ENCODE measurements at regions not wholly inside any gene's neighbourhood (a gene's known extent, or its start where the extent isn't known, plus 50 kb on each side); places are given as distances from the start of the nearest gene placed in this dataset.
A peak's percentile ranks its signal among the peaks of the same experiment; 100 is the strongest.
"Not testable (repeated sequence)": the region's sequence is repeated elsewhere in the genome, so short reads cannot be mapped to it uniquely, and the experiment has no call there.

GRCh38 chr12:73017981-73018380, 745.8 kb downstream of the TRHDE start:
- no peak for DNase-seq (ENCODE audit: low read depth)

- DNase-seq (ENCODE audit: low read depth) = no peak
Observed at GRCh38 chr12:73053893-73054292, 781.7 kb downstream of the TRHDE start.

- DNase-seq (ENCODE audit: low read depth) = no peak
Observed at GRCh38 chr12:73057428-73057827, 785.3 kb downstream of the TRHDE start.

GRCh38 chr12:73065913-73066312, 793.7 kb downstream of the TRHDE start:
- no peak for DNase-seq (ENCODE audit: low read depth)

GRCh38 chr12:73067616-73068015, 795.4 kb downstream of the TRHDE start:
- no peak for DNase-seq (ENCODE audit: low read depth)

GRCh38 chr12:73072214-73072613, 800.0 kb downstream of the TRHDE start:
- no peak for DNase-seq (ENCODE audit: low read depth)

- DNase-seq (ENCODE audit: low read depth) = no peak
Observed at GRCh38 chr12:73076760-73077159, 804.6 kb downstream of the TRHDE start.

GRCh38 chr12:73083736-73084135, 811.6 kb downstream of the TRHDE start:
- no peak for DNase-seq (ENCODE audit: low read depth)

- DNase-seq (ENCODE audit: low read depth) = no peak
Observed at GRCh38 chr12:73106296-73106695, 834.1 kb downstream of the TRHDE start.

- DNase-seq (ENCODE audit: low read depth) = no peak
Observed at GRCh38 chr12:73106896-73107295, 834.7 kb downstream of the TRHDE start.

- no peak for DNase-seq (ENCODE audit: low read depth)
Observed at GRCh38 chr12:73110816-73111215, 838.6 kb downstream of the TRHDE start.

- no peak for DNase-seq (ENCODE audit: low read depth)
Observed at GRCh38 chr12:73112035-73112816, 840.1 kb downstream of the TRHDE start.

GRCh38 chr12:73124480-73124879, 852.3 kb downstream of the TRHDE start:
- DNase-seq (ENCODE audit: low read depth) = no peak

GRCh38 chr12:73125148-73125547, 853.0 kb downstream of the TRHDE start:
- no peak for DNase-seq (ENCODE audit: low read depth)

- DNase-seq (ENCODE audit: low read depth) = no peak
Observed at GRCh38 chr12:73136386-73136785, 864.2 kb downstream of the TRHDE start.

- DNase-seq (ENCODE audit: low read depth) = not testable (repeated sequence)
Observed at GRCh38 chr12:73139642-73140041, 867.5 kb downstream of the TRHDE start.

- DNase-seq (ENCODE audit: low read depth) = no peak
Observed at GRCh38 chr12:73158341-73158740, 886.2 kb downstream of the TRHDE start.

GRCh38 chr12:73159954-73160353, 887.8 kb downstream of the TRHDE start:
- DNase-seq (ENCODE audit: low read depth) = peak; percentile 19

GRCh38 chr12:73161970-73162369, 889.8 kb downstream of the TRHDE start:
- DNase-seq (ENCODE audit: low read depth) = no peak

GRCh38 chr12:73180734-73181133, 908.6 kb downstream of the TRHDE start:
- DNase-seq (ENCODE audit: low read depth) = no peak

- DNase-seq (ENCODE audit: low read depth) = no peak
Observed at GRCh38 chr12:73181244-73181643, 909.1 kb downstream of the TRHDE start.

- DNase-seq (ENCODE audit: low read depth) = no peak
Observed at GRCh38 chr12:73185403-73185802, 913.2 kb downstream of the TRHDE start.

- no peak for DNase-seq (ENCODE audit: low read depth)
Observed at GRCh38 chr12:73186272-73186671, 914.1 kb downstream of the TRHDE start.

- DNase-seq (ENCODE audit: low read depth) = no peak
Observed at GRCh38 chr12:73187765-73188164, 915.6 kb downstream of the TRHDE start.

Measured in non-pigmented ciliary epithelial cell (primary cell).